ENCODE measurements at regions not wholly inside any gene's neighbourhood (a gene's known extent, or its start where the extent isn't known, plus 50 kb on each side); places are given as distances from the start of the nearest gene placed in this dataset.

GRCh38 chr14:53896726-53897125, 59.9 kb downstream of the BMP4 start:
- DNase-seq (ENCODE audit: low read depth): peak; percentile 76

- peak; percentile 49 for DNase-seq (ENCODE audit: low read depth)
Observed at GRCh38 chr14:53894456-53894855, 62.2 kb downstream of the BMP4 start.

GRCh38 chr14:53893374-53893773, 63.3 kb downstream of the BMP4 start:
- no peak for DNase-seq (ENCODE audit: low read depth)

- DNase-seq (ENCODE audit: low read depth): no peak
Observed at GRCh38 chr14:53890611-53891101, 66.0 kb downstream of the BMP4 start.

- no peak for DNase-seq (ENCODE audit: low read depth)
Observed at GRCh38 chr14:53888535-53889386, 67.9 kb downstream of the BMP4 start.

GRCh38 chr14:53885136-53885640, 71.4 kb downstream of the BMP4 start:
- DNase-seq (ENCODE audit: low read depth): no peak

- no peak for DNase-seq (ENCODE audit: low read depth)
Observed at GRCh38 chr14:53884601-53885000, 72.0 kb downstream of the BMP4 start.

GRCh38 chr14:53883739-53884138, 72.9 kb downstream of the BMP4 start:
- DNase-seq (ENCODE audit: low read depth): no peak

GRCh38 chr14:53882684-53883083, 73.9 kb downstream of the BMP4 start:
- no peak for DNase-seq (ENCODE audit: low read depth)

- no peak for DNase-seq (ENCODE audit: low read depth)
Observed at GRCh38 chr14:53881921-53882320, 74.7 kb downstream of the BMP4 start.

GRCh38 chr14:53881161-53881871, 75.3 kb downstream of the BMP4 start:
- DNase-seq (ENCODE audit: low read depth): peak; percentile 73

- DNase-seq (ENCODE audit: low read depth): no peak
Observed at GRCh38 chr14:53880761-53881160, 75.9 kb downstream of the BMP4 start.

- no peak for DNase-seq (ENCODE audit: low read depth)
Observed at GRCh38 chr14:53879747-53880146, 76.9 kb downstream of the BMP4 start.

GRCh38 chr14:53879022-53879686, 77.5 kb downstream of the BMP4 start:
- no peak for DNase-seq (ENCODE audit: low read depth)

GRCh38 chr14:53875324-53875897, 81.2 kb downstream of the BMP4 start:
- DNase-seq (ENCODE audit: low read depth): peak; percentile 36

GRCh38 chr14:53874704-53875103, 81.9 kb downstream of the BMP4 start:
- no peak for DNase-seq (ENCODE audit: low read depth)

- DNase-seq (ENCODE audit: low read depth): no peak
Observed at GRCh38 chr14:53872681-53873089, 83.9 kb downstream of the BMP4 start.

- DNase-seq (ENCODE audit: low read depth): no peak
Observed at GRCh38 chr14:53871951-53872350, 84.7 kb downstream of the BMP4 start.

GRCh38 chr14:53871011-53871410, 85.6 kb downstream of the BMP4 start:
- DNase-seq (ENCODE audit: low read depth): no peak

GRCh38 chr14:53865711-53866110, 90.9 kb downstream of the BMP4 start:
- DNase-seq (ENCODE audit: low read depth): no peak

- no peak for DNase-seq (ENCODE audit: low read depth)
Observed at GRCh38 chr14:53861781-53862180, 94.8 kb downstream of the BMP4 start.

GRCh38 chr14:53858345-53858684, 98.3 kb downstream of the BMP4 start:
- DNase-seq (ENCODE audit: low read depth): no peak

Data from fibroblast of gingiva (primary cell).